ENCODE measurements at regions not wholly inside any gene's neighbourhood (a gene's known extent, or its start where the extent isn't known, plus 50 kb on each side); places are given as distances from the start of the nearest gene placed in this dataset.

DNA sequence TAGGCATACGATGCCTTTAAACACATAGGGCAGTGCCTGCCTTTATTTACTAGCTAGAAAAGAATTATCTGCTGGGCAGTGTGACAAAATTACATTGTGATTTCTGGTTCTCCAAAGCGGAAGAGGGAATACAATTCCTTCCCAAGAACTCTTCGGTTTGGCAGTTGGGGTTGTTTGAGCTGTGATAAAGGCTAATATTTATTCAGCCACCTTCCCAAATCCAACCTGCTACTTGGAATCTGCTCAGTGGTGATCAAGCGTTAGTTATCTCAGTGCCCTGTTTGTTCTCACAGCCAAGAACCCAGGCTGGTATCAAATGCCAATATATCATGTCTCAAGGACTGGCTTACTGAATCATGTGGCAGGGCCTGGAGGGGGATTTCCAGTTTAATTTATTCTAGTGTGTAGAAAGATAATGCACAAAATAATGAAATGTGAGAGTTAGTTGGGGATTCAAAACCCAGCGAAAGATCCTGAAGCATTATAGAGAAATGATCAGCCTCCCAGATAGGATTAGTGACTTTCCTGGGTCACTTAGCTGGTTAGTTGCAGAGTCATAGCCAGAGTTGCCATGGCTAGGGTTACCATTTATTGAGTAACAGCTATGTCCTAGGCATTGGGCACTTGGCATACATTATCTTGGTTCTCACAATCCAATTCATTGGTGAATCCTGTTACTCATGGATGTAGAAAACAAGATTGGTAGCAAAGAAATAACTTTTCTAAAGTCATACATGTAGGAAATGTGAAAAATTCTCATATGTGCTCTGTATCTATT, 457.0 kb upstream of the KLF4 start:
- no peak overlapping the region for H3K27ac ChIP-seq (ENCODE audit: extremely low read depth, low read depth, low read length)

GRCh38 chr9:107945961-107946360, 456.4 kb upstream of the KLF4 start:
- H3K36me3 ChIP-seq (ENCODE audit: control insufficient read depth in 2 of 2, insufficient read depth in 1 of 2, low read length in 2 of 2) = no peaks in the 10 kb centered on the region
- no peak overlapping the region for H3K27ac ChIP-seq (ENCODE audit: extremely low read depth, low read depth, low read length)
- CTCF ChIA-PET = interaction anchor here (1.1 kb wide), 1 partner anchor 105 kb away, joined by 3 read pairs; no protein-coding TSS in a partner anchor
- H3K4me1 ChIP-seq (ENCODE audit: control insufficient read depth, insufficient read depth, low read length) = no peaks in the 10 kb centered on the region
- H3K4me3 ChIP-seq (ENCODE audit: low read depth, low read length) = no peak overlapping the region
- H3K9me3 ChIP-seq (ENCODE audit: control insufficient read depth, insufficient read depth, low read depth, low read length) = no peaks in the 10 kb centered on the region
- POLR2A ChIA-PET = no interaction called here
- no peak for TF ChIP-seq MYNN (tag by site-specific recombination; IDR thresholded peaks at IDR 0.05; ENCODE audit: borderline replicate concordance)
- no peak for TF ChIP-seq ZNF670 (tag by site-specific recombination; IDR thresholded peaks at IDR 0.05; ENCODE audit: low read depth)
- TF ChIP-seq, protein P1, sequence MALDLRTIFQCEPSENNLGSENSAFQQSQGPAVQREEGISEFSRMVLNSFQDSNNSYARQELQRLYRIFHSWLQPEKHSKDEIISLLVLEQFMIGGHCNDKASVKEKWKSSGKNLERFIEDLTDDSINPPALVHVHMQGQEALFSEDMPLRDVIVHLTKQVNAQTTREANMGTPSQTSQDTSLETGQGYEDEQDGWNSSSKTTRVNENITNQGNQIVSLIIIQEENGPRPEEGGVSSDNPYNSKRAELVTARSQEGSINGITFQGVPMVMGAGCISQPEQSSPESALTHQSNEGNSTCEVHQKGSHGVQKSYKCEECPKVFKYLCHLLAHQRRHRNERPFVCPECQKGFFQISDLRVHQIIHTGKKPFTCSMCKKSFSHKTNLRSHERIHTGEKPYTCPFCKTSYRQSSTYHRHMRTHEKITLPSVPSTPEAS (tag by site-specific recombination; IDR thresholded peaks at IDR 0.05) = no peak

More for the DNA sequence above, 457.0 kb upstream of the KLF4 start:
- ChIA-PET CTCF (interaction anchor here (1.1 kb wide), 1 partner anchor 104 kb away, joined by 3 read pairs; no protein-coding TSS in a partner anchor), POLR2A (no interaction called here)
- Histone ChIP-seq H3K4me3 (ENCODE audit: low read depth, low read length) (no peak overlapping the region), H3K36me3 (ENCODE audit: control insufficient read depth in 2 of 2, insufficient read depth in 1 of 2, low read length in 2 of 2) (no peaks in the 10 kb centered on the region), H3K9me3 (ENCODE audit: control insufficient read depth, insufficient read depth, low read depth, low read length) (no peaks in the 10 kb centered on the region), H3K4me1 (ENCODE audit: control insufficient read depth, insufficient read depth, low read length) (no peaks in the 10 kb centered on the region)
- no peak for TF ChIP-seq ZNF623 (tag by site-specific recombination; IDR thresholded peaks at IDR 0.05)
- no peak for TF ChIP-seq ZBTB48 (tag by site-specific recombination; IDR thresholded peaks at IDR 0.05)
- no peak for TF ChIP-seq KLF1 (tag by site-specific recombination; IDR thresholded peaks at IDR 0.05)
- no peak for TF ChIP-seq ZNF514 (tag by site-specific recombination; IDR thresholded peaks at IDR 0.05)
- no peak for TF ChIP-seq AEBP2 (tag by site-specific recombination; IDR thresholded peaks at IDR 0.05; ENCODE audit: borderline replicate concordance)
- no peak for TF ChIP-seq ZNF140 (tag by site-specific recombination; IDR thresholded peaks at IDR 0.05)
- no peak for TF ChIP-seq ZNF701 (tag by site-specific recombination; IDR thresholded peaks at IDR 0.05)
- TF ChIP-seq KLF8 (tag by site-specific recombination; IDR thresholded peaks at IDR 0.05) = no peak
- no peak for TF ChIP-seq ZFP37 (tag by site-specific recombination; IDR thresholded peaks at IDR 0.05)
- TF ChIP-seq ZSCAN18 (tag by site-specific recombination; IDR thresholded peaks at IDR 0.05) = no peak
- no peak for TF ChIP-seq ZNF426 (tag by site-specific recombination; IDR thresholded peaks at IDR 0.05)
- TF ChIP-seq ZSCAN30 (tag by site-specific recombination; IDR thresholded peaks at IDR 0.05) = no peak
- TF ChIP-seq ZNF670 (tag by site-specific recombination; IDR thresholded peaks at IDR 0.05; ENCODE audit: low read depth) = no peak
- TF ChIP-seq ZNF223 (tag by site-specific recombination; IDR thresholded peaks at IDR 0.05) = no peak
- TF ChIP-seq ZNF146 (tag by site-specific recombination; IDR thresholded peaks at IDR 0.05) = no peak

GRCh38 chr9:107945493-107945892, 455.9 kb upstream of the KLF4 start:
- no peak for TF ChIP-seq ZNF138 (tag by site-specific recombination; IDR thresholded peaks at IDR 0.05; ENCODE audit: borderline replicate concordance)
- TF ChIP-seq SP2 (tag by site-specific recombination; IDR thresholded peaks at IDR 0.05) = no peak
- no peak for TF ChIP-seq ZNF645 (tag by site-specific recombination; IDR thresholded peaks at IDR 0.05)
- no peak for TF ChIP-seq ZNF350 (tag by site-specific recombination; IDR thresholded peaks at IDR 0.05)
- TF ChIP-seq ZBTB17 (tag by site-specific recombination; IDR thresholded peaks at IDR 0.05) = no peak
- TF ChIP-seq TRIM28 (IDR thresholded peaks at IDR 0.05; ENCODE audit: borderline replicate concordance, low read length) = no peak
- TF ChIP-seq ZNF311 (tag by site-specific recombination; IDR thresholded peaks at IDR 0.05; ENCODE audit: borderline replicate concordance) = no peak
- no peak for TF ChIP-seq ZNF629 (tag by site-specific recombination; IDR thresholded peaks at IDR 0.05)
- TF ChIP-seq GFI1B (tag by site-specific recombination; IDR thresholded peaks at IDR 0.05) = no peak
- Histone ChIP-seq H3K36me3 (ENCODE audit: control insufficient read depth in 2 of 2, insufficient read depth in 1 of 2, low read length in 2 of 2) (no peaks in the 10 kb centered on the region), H3K27ac (ENCODE audit: extremely low read depth, low read depth, low read length) (no peak overlapping the region), H3K4me1 (ENCODE audit: control insufficient read depth, insufficient read depth, low read length) (no peaks in the 10 kb centered on the region), H3K4me3 (ENCODE audit: low read depth, low read length) (no peak overlapping the region), H3K9me3 (ENCODE audit: control insufficient read depth, insufficient read depth, low read depth, low read length) (no peaks in the 10 kb centered on the region)
- ChIA-PET CTCF (no interaction called here), POLR2A (no interaction called here)
